22Rv1 (cell line): ENCODE measurements at regions not wholly inside any gene's neighbourhood (a gene's known extent, or its start where the extent isn't known, plus 50 kb on each side); places are given as distances from the start of the nearest gene placed in this dataset.

Experiments
- H3K27ac ChIP-seq: fragments of 450-650 bp; 2 replicates; pipeline ENCODE4 v1.5.1; 2017
- CTCF ChIP-seq: fragments of 450-650 bp; IDR thresholded peaks from 2 replicates; pipeline ENCODE4 v1.5.1; 2017; ENCODE audit warnings: mild to moderate bottlenecking
- ZFX ChIP-seq: fragments of 450-650 bp; IDR thresholded peaks from 2 replicates; pipeline ENCODE4 v1.6.1; 2017; ENCODE audit warnings: antibody characterized with exemption, borderline replicate concordance

- TF ChIP-seq ZFX (no peak), CTCF (no peak)
- H3K27ac ChIP-seq, result no peak overlapping the region
Measured at GRCh38 chr11:45475173-45475572, 189.0 kb upstream of the SYT13 start.

GRCh38 chr11:45473341-45473895 is 187.3 kb upstream of the SYT13 start:
- H3K27ac ChIP-seq, result no peak overlapping the region
- TF ChIP-seq ZFX (no peak), CTCF (no peak)

GRCh38 chr11:45472716-45473317 is 186.7 kb upstream of the SYT13 start:
- no peak overlapping the region for H3K27ac ChIP-seq
- TF ChIP-seq ZFX (no peak), CTCF (no peak)

- TF ChIP-seq CTCF (no peak), ZFX (no peak)
- no peak overlapping the region for H3K27ac ChIP-seq
Measured at GRCh38 chr11:45471266-45471665, 185.1 kb upstream of the SYT13 start.

- TF ChIP-seq ZFX (no peak), CTCF (no peak)
- H3K27ac ChIP-seq, result no peak overlapping the region
Measured at GRCh38 chr11:45470794-45471167, 184.6 kb upstream of the SYT13 start.

- no peak for TF ChIP-seq ZFX
- TF ChIP-seq CTCF, result no peak
- no peak overlapping the region for H3K27ac ChIP-seq
Measured at GRCh38 chr11:45470151-45470793, 184.1 kb upstream of the SYT13 start.

- TF ChIP-seq CTCF, result no peak
- TF ChIP-seq ZFX, result no peak
- no peak overlapping the region for H3K27ac ChIP-seq
Measured at GRCh38 chr11:45468267-45468856, 182.2 kb upstream of the SYT13 start.
